ENCODE measurements at regions not wholly inside any gene's neighbourhood (a gene's known extent, or its start where the extent isn't known, plus 50 kb on each side); places are given as distances from the start of the nearest gene placed in this dataset.

GRCh38 chr10:71005337-71006305 is 117.3 kb upstream of the PCBD1 start:
- Mint-ChIP-seq H3K36me3 (no peaks in the 10 kb centered on the region), H3K27me3 (peaks cover 0 to 14% of the 10 kb centered on the region in 2 donors), H3K27ac (no peak overlapping the region), H3K4me1 (no peaks in the 10 kb centered on the region), H3K9me3 (no peaks in the 10 kb centered on the region), H3K4me3 (no peak overlapping the region)
- no peak overlapping the region for H3K4me3 ChIP-seq (ENCODE audit: control insufficient read depth in 1 of 2, extremely low read depth in 1 of 2, low read length in 1 of 2)
- CTCF ChIA-PET, result no interaction called here
- no peak for DNase-seq
- POLR2A ChIA-PET, result no interaction called here
- 87% methylated on average over 20 of the region's 23 CpGs for WGBS (ENCODE audit: insufficient coverage)
- no peaks in the 10 kb centered on the region for H3K4me1 ChIP-seq (ENCODE audit: control insufficient read depth in 1 of 2, extremely low read depth in 1 of 2, insufficient read depth in 2 of 2, low read length in 2 of 2)
- peaks cover 0 to 47% of the 10 kb centered on the region in 2 experiments for H3K27me3 ChIP-seq (replicated peaks in 1 of 2; ENCODE audit: control insufficient read depth in 2 of 2, extremely low read depth in 1 of 2, insufficient read depth in 2 of 2, low read length in 1 of 2)
- ATAC-seq (replicated peaks in 1 of 4), result no peak
- no peak overlapping the region for H3K27ac ChIP-seq (ENCODE audit: low read length)
- H3K36me3 ChIP-seq (ENCODE audit: control insufficient read depth in 2 of 2, extremely low read depth in 1 of 2, insufficient read depth in 1 of 2, low read length in 1 of 2), result no peaks in the 10 kb centered on the region
- no peaks in the 10 kb centered on the region for H3K9me3 ChIP-seq

- Mint-ChIP-seq H3K4me3 (no peak overlapping the region), H3K9me3 (no peaks in the 10 kb centered on the region), H3K36me3 (no peaks in the 10 kb centered on the region), H3K27ac (no peak overlapping the region), H3K27me3 (peaks cover 0 to 13% of the 10 kb centered on the region in 2 donors), H3K4me1 (no peaks in the 10 kb centered on the region)
- Histone ChIP-seq H3K4me3 (ENCODE audit: control insufficient read depth in 1 of 2, extremely low read depth in 1 of 2, low read length in 1 of 2) (no peak overlapping the region), H3K27me3 (replicated peaks in 1 of 2; ENCODE audit: control insufficient read depth in 2 of 2, extremely low read depth in 1 of 2, insufficient read depth in 2 of 2, low read length in 1 of 2) (peaks cover 0 to 48% of the 10 kb centered on the region in 2 experiments), H3K27ac (ENCODE audit: low read length) (no peak overlapping the region), H3K9me3 (no peaks in the 10 kb centered on the region), H3K4me1 (ENCODE audit: control insufficient read depth in 1 of 2, extremely low read depth in 1 of 2, insufficient read depth in 2 of 2, low read length in 2 of 2) (no peaks in the 10 kb centered on the region), H3K36me3 (ENCODE audit: control insufficient read depth in 2 of 2, extremely low read depth in 1 of 2, insufficient read depth in 1 of 2, low read length in 1 of 2) (no peaks in the 10 kb centered on the region)
- 53% methylated on average over 2 of the region's 4 CpGs for WGBS (ENCODE audit: insufficient coverage)
- DNase-seq (no peak), ATAC-seq (replicated peaks in 1 of 4) (no peak)
- CTCF ChIA-PET, result no interaction called here
- POLR2A ChIA-PET, result no interaction called here
These were observed 118.1 kb upstream of the PCBD1 start for GRCh38 chr10:71006506-71006905.

GRCh38 chr10:71007516-71007915 is 119.2 kb upstream of the PCBD1 start:
- no peaks in the 10 kb centered on the region for H3K36me3 Mint-ChIP-seq
- no peaks in the 10 kb centered on the region for H3K4me1 Mint-ChIP-seq
- H3K36me3 ChIP-seq (ENCODE audit: control insufficient read depth in 2 of 2, extremely low read depth in 1 of 2, insufficient read depth in 1 of 2, low read length in 1 of 2), result no peaks in the 10 kb centered on the region
- H3K9me3 Mint-ChIP-seq, result no peaks in the 10 kb centered on the region
- 79% methylated on average over 3 of the region's 4 CpGs for WGBS (ENCODE audit: insufficient coverage)
- ChIA-PET CTCF (no interaction called here), POLR2A (no interaction called here)
- no peak overlapping the region for H3K4me3 ChIP-seq (ENCODE audit: control insufficient read depth in 1 of 2, extremely low read depth in 1 of 2, low read length in 1 of 2)
- H3K27me3 ChIP-seq (replicated peaks in 1 of 2; ENCODE audit: control insufficient read depth in 2 of 2, extremely low read depth in 1 of 2, insufficient read depth in 2 of 2, low read length in 1 of 2), result peaks cover 0 to 55% of the 10 kb centered on the region in 2 experiments
- H3K9me3 ChIP-seq, result no peaks in the 10 kb centered on the region
- H3K4me3 Mint-ChIP-seq, result no peak overlapping the region
- H3K27ac ChIP-seq (ENCODE audit: low read length), result no peak overlapping the region
- no peaks in the 10 kb centered on the region for H3K4me1 ChIP-seq (ENCODE audit: control insufficient read depth in 1 of 2, extremely low read depth in 1 of 2, insufficient read depth in 2 of 2, low read length in 2 of 2)
- peaks cover 0 to 13% of the 10 kb centered on the region in 2 donors for H3K27me3 Mint-ChIP-seq
- ATAC-seq (replicated peaks in 1 of 4) (no peak), DNase-seq (no peak)
- no peak overlapping the region for H3K27ac Mint-ChIP-seq

GRCh38 chr10:71008150-71008549 is 119.8 kb upstream of the PCBD1 start:
- CTCF ChIA-PET, result no interaction called here
- H3K27ac Mint-ChIP-seq, result no peak overlapping the region
- WGBS (ENCODE audit: insufficient coverage), result 77% methylated on average over 3 of the region's 11 CpGs

GRCh38 chr10:71009126-71009525 is 120.8 kb upstream of the PCBD1 start:
- Histone ChIP-seq H3K27ac (ENCODE audit: low read length) (no peak overlapping the region), H3K36me3 (ENCODE audit: control insufficient read depth in 2 of 2, extremely low read depth in 1 of 2, insufficient read depth in 1 of 2, low read length in 1 of 2) (no peaks in the 10 kb centered on the region), H3K27me3 (replicated peaks in 1 of 2; ENCODE audit: control insufficient read depth in 2 of 2, extremely low read depth in 1 of 2, insufficient read depth in 2 of 2, low read length in 1 of 2) (peaks cover 0 to 54% of the 10 kb centered on the region in 2 experiments), H3K9me3 (no peaks in the 10 kb centered on the region), H3K4me1 (ENCODE audit: control insufficient read depth in 1 of 2, extremely low read depth in 1 of 2, insufficient read depth in 2 of 2, low read length in 2 of 2) (no peaks in the 10 kb centered on the region), H3K4me3 (ENCODE audit: control insufficient read depth in 1 of 2, extremely low read depth in 1 of 2, low read length in 1 of 2) (no peak overlapping the region)
- Mint-ChIP-seq H3K27ac (no peak overlapping the region), H3K4me3 (no peak overlapping the region), H3K9me3 (no peaks in the 10 kb centered on the region), H3K27me3 (peaks cover 0 to 12% of the 10 kb centered on the region in 2 donors), H3K36me3 (no peaks in the 10 kb centered on the region), H3K4me1 (no peaks in the 10 kb centered on the region)
- ATAC-seq (replicated peaks in 1 of 4) (no peak), DNase-seq (no peak)
- WGBS (ENCODE audit: insufficient coverage), result 95% methylated on average over 10 of the region's 16 CpGs
- ChIA-PET CTCF (no interaction called here), POLR2A (interaction anchor here in 1 of 2 donors (0.8 kb wide), 1 partner anchor 228 kb away, joined by 3 read pairs; no protein-coding TSS in a partner anchor)

More at GRCh38 chr10:71008150-71008549, 119.8 kb upstream of the PCBD1 start:
- H3K9me3 ChIP-seq, result no peaks in the 10 kb centered on the region
- Mint-ChIP-seq H3K4me1 (no peaks in the 10 kb centered on the region), H3K36me3 (no peaks in the 10 kb centered on the region), H3K9me3 (no peaks in the 10 kb centered on the region), H3K27me3 (peaks cover 0 to 15% of the 10 kb centered on the region in 2 donors), H3K4me3 (no peak overlapping the region)
- peaks cover 0 to 59% of the 10 kb centered on the region in 2 experiments for H3K27me3 ChIP-seq (replicated peaks in 1 of 2; ENCODE audit: control insufficient read depth in 2 of 2, extremely low read depth in 1 of 2, insufficient read depth in 2 of 2, low read length in 1 of 2)
- no peaks in the 10 kb centered on the region for H3K4me1 ChIP-seq (ENCODE audit: control insufficient read depth in 1 of 2, extremely low read depth in 1 of 2, insufficient read depth in 2 of 2, low read length in 2 of 2)
- POLR2A ChIA-PET, result no interaction called here
- ATAC-seq (replicated peaks in 1 of 4), result no peak
- DNase-seq, result no peak
- H3K36me3 ChIP-seq (ENCODE audit: control insufficient read depth in 2 of 2, extremely low read depth in 1 of 2, insufficient read depth in 1 of 2, low read length in 1 of 2), result no peaks in the 10 kb centered on the region
- no peak overlapping the region for H3K4me3 ChIP-seq (ENCODE audit: control insufficient read depth in 1 of 2, extremely low read depth in 1 of 2, low read length in 1 of 2)
- H3K27ac ChIP-seq (ENCODE audit: low read length), result no peak overlapping the region

- CTCF ChIA-PET, result no interaction called here
- ATAC-seq (replicated peaks in 1 of 4), result no peak
- POLR2A ChIA-PET, result no interaction called here
- H3K9me3 ChIP-seq, result no peaks in the 10 kb centered on the region
- peaks cover 0 to 43% of the 10 kb centered on the region in 2 experiments for H3K27me3 ChIP-seq (replicated peaks in 1 of 2; ENCODE audit: control insufficient read depth in 2 of 2, extremely low read depth in 1 of 2, insufficient read depth in 2 of 2, low read length in 1 of 2)
- no peaks in the 10 kb centered on the region for H3K36me3 ChIP-seq (ENCODE audit: control insufficient read depth in 2 of 2, extremely low read depth in 1 of 2, insufficient read depth in 1 of 2, low read length in 1 of 2)
- 73% methylated on average over 3 of the region's 4 CpGs for WGBS (ENCODE audit: insufficient coverage)
- Mint-ChIP-seq H3K36me3 (no peaks in the 10 kb centered on the region), H3K9me3 (no peaks in the 10 kb centered on the region), H3K27ac (no peak overlapping the region), H3K4me3 (no peak overlapping the region), H3K27me3 (peaks cover 7 to 11% of the 10 kb centered on the region in 2 donors), H3K4me1 (no peaks in the 10 kb centered on the region)
- no peak overlapping the region for H3K4me3 ChIP-seq (ENCODE audit: control insufficient read depth in 1 of 2, extremely low read depth in 1 of 2, low read length in 1 of 2)
- H3K4me1 ChIP-seq (ENCODE audit: control insufficient read depth in 1 of 2, extremely low read depth in 1 of 2, insufficient read depth in 2 of 2, low read length in 2 of 2), result no peaks in the 10 kb centered on the region
- DNase-seq, result no peak
- no peak overlapping the region for H3K27ac ChIP-seq (ENCODE audit: low read length)
These were observed 122.4 kb upstream of the PCBD1 start for GRCh38 chr10:71010730-71011129.
